NT2/D1 (cell line): ENCODE measurements at regions not wholly inside any gene's neighbourhood (a gene's known extent, or its start where the extent isn't known, plus 50 kb on each side); places are given as distances from the start of the nearest gene placed in this dataset.

ENCODE experiments used
- YY1 ChIP-seq: IDR thresholded peaks from 2 replicates; pipeline ENCODE4 v1.6.1; 2011; ENCODE audit not compliant: insufficient read length, insufficient read depth
- ZNF274 ChIP-seq: IDR thresholded peaks from 2 replicates; pipeline ENCODE4 v1.6.1; 2011; ENCODE audit warnings: mild to moderate bottlenecking, low read depth, low read length

- no peak for TF ChIP-seq YY1
- TF ChIP-seq ZNF274, result no peak
These were observed 217.0 kb upstream of the FOXN3 start for GRCh38 chr14:89634037-89634436.
